Left hindlimb (tissue), 1 donor: ENCODE measurements at regions not wholly inside any gene's neighbourhood (a gene's known extent, or its start where the extent isn't known, plus 50 kb on each side); places are given as distances from the start of the nearest gene placed in this dataset.
"Not testable (repeated sequence)": the region's sequence is repeated elsewhere in the genome, so short reads cannot be mapped to it uniquely, and the experiment has no call there.

Source experiments
- DNase-seq: peaks from one replicate; pipeline ENCODE4 v3.0.0-alpha.2; 2018

DNA sequence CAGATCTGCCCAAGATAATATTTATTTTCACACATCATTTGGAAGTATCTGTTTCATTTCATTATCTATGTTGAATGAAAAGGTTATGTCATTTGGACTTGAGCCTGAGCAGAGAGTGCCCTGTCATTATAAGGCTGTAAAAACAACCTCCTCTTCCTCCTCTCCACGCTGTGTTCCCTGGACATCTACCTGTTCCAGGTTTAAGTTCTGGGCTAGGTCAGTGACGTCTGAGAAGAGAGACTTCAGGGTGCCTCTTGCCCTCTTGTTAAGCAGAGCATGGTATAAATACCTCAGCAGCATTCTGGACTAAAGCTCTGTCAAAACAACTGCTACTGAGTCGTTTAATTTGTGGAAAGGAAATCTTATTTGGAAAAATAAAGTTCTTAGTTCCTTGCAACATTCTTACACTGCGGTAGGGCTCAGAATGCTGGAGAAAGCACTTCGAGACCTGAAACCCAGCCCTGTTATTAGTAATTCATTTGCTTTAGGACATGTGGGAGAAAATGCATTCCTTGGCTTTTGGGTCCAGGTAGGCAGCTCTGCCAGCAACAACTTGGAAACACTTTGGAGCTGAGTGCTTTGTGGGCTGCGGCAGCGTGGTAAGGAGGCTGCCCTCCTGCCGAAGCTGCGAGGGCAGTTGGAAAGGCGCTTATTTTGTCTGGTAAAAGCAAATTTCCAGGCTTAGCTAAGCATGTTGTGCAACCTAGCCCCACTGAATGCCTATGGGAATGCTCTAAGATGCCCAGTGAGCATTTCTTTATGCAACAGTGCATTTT lies 91.8 kb upstream of the NEDD4L start:
- peak; percentile 36 for DNase-seq

DNA sequence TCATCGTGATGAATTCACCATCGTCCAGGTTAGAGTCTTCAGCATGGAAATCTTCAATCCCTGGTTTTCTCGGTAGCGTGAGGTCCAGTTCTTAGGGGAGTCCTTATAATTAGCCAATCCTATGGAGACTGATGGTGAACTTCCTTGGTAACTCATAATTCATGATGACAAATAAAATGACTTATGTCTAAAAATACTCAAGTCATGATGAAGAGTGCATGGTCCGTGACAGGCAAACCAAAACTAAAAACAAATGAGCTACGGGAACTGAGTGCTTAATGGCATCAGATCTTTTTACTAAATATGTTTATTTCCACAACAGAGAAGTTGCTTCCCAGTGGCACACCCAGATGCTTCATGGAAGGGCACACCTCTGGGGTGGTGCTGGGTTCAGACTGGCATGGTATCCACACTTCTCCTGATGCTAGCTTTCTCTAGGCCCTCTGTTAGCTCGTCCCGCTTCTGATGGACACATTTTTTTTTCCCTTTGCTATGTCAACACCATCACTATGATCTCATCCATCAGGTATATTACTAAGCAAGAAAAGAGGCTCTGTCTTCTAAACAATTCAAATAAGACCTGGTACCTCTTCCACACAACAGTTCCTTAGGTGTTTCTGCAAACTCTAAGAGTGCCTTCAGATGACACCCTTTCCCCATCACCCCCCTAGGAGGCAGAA lies 92.8 kb upstream of the NEDD4L start:
- DNase-seq, result no peak

GRCh38 chr18:57950542-57950941 lies 93.5 kb upstream of the NEDD4L start:
- no peak for DNase-seq

GRCh38 chr18:57949335-57949734 lies 94.7 kb upstream of the NEDD4L start:
- DNase-seq, result not testable (repeated sequence)

DNA sequence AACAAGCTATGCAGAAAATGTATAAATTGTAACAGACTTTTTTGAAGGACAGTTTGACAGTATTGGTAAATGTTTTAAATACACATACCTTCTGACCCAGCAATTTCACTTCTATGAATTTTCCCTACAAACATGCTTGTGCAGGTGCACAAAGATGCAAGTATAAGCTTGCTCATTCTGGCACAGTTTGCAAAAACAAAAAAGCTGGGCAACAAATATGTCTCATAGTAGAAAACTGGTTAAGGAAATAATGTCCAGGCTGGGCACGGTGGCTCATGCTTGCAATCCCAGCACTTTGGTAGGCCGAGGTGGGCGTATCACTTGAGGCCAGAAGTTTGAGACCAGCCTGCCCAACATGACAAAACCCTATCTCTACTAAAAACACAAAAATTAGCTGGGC lies 96.9 kb upstream of the NEDD4L start:
- no peak for DNase-seq

DNA sequence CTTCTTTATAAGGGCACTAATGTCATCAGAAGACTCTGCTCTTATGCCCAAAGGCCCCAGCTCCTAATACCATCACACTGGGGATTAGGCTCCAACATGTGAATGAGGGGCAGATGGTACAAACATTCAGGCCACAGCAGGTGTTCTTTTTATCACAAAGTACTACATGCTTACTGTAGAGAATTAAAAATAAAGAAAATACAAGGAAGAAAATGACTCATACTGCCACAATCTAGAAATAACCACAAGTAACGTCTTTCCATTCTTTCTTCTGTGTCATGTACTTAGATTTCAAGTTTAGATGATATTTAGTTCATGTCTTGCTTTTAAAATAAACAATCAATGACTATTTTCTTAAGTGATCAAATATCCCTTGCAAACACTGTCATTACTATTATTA lies 100.3 kb upstream of the NEDD4L start:
- no peak for DNase-seq

DNA sequence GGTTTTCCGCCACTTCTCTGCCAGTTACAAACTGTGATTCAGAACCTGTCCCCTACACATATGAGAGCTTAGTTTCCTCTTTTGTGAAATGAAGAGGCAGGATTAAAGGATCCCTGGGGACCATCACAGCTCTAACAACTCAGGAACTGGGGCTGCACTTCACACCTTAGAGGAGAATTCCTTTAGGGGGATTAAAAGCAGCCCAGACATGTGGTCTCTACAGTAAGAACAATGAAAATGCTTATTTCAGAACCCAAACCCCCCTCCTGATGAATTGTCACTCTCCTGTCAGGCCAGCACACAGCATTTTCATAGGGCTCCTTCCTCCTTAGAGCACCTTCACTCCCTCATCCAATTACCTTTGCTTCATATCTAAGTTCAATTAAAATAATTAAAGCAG lies 101.5 kb upstream of the NEDD4L start:
- DNase-seq, result no peak

DNA sequence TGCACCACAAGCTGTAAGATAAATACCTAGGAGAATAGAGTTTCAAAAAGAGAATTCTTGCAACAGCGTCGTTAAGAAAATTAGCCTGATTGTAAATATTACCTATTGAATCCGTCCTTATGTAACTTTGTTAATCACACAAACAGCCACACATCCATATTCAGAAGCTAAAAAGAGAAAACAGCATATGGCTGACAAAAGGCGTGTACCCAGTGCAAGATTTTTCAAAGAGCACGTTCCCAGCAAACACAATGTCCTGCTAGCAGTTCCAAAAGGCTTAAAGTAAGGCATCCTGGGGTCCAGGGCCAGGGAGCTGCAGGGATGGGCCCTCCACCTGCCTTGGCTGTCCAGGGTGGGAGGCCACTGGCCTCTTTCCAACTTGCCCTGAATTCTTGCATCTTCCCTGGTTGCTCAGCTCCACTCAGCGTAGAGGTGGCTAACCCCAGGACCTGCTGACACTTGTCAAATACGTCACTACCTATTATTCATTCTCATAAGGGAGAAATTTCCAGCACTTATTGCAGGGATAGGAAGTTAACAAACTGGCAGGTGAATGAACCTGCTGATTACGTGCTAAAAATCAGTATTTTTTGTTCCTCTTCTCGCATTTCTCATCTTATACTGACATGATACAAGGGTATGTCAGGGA lies 102.1 kb upstream of the NEDD4L start:
- no peak for DNase-seq

GRCh38 chr18:57940166-57940660 lies 103.8 kb upstream of the NEDD4L start:
- DNase-seq, result no peak

- not testable (repeated sequence) for DNase-seq
These were observed 109.7 kb upstream of the NEDD4L start for GRCh38 chr18:57934375-57934774.

- DNase-seq, result no peak
These were observed 113.0 kb upstream of the NEDD4L start for GRCh38 chr18:57931038-57931437.

GRCh38 chr18:57930476-57930875 lies 113.5 kb upstream of the NEDD4L start:
- no peak for DNase-seq

DNA sequence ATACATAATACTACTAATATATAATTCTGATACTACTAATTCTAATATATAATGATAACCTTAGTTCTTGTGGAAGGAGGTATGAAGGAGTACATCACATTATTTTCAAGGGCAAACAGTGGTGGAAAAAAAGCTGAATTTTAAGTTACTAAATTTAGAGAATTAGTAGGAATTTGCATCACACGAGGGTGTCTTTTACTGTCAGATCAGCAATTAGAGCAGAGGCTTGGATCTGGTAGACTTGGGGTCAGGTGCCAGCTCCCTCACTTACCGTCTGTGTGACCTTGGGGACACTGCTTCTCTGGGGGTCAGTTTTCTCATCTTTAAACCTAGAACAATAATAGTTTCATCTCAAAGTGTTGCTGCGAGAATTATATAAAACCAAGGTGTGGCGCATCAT lies 114.1 kb upstream of the NEDD4L start:
- no peak for DNase-seq

GRCh38 chr18:57928466-57928865 lies 115.6 kb upstream of the NEDD4L start:
- no peak for DNase-seq

DNA sequence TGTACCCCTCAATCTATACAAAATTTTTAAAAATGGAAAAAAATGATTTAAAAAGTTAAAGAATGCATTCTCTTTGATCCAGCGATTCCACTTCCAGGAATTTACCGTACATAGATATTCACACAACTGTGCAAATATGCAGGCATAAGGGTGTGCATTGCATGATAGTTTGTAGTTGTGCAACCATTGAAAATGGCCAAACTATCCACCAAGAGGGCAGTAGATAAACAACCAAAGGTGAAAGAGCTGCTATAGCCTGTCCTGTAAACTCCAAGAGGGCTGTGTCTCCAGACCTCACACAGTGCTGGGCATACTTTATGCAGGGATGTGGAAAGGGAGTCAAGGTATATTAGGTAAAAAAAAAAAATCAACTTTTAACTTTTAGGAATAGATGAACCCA lies 116.5 kb upstream of the NEDD4L start:
- no peak for DNase-seq

DNA sequence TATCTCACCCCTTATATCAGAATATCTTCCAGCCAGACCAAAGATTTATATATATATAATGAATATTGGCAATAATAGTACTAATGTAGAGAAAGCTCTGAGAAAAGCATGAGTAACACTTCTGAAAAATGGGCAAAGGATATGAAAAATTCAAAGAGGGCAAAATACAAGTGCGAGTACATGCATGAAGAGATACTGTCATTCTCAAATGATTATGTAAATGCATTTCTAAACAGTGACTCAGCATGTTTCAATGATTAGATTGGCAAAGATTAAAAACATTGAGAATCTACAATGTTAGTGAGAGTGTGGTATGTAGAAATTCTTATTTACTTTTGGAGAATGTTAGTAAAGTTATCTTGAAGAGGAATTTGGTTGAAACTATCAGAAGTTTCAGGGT lies 118.3 kb upstream of the NEDD4L start:
- no peak for DNase-seq

GRCh38 chr18:57923611-57924010 lies 120.4 kb upstream of the NEDD4L start:
- DNase-seq, result no peak

- no peak for DNase-seq
These were observed 119.8 kb upstream of the ATP8B1 start for GRCh38 chr18:57922885-57923284.

DNA sequence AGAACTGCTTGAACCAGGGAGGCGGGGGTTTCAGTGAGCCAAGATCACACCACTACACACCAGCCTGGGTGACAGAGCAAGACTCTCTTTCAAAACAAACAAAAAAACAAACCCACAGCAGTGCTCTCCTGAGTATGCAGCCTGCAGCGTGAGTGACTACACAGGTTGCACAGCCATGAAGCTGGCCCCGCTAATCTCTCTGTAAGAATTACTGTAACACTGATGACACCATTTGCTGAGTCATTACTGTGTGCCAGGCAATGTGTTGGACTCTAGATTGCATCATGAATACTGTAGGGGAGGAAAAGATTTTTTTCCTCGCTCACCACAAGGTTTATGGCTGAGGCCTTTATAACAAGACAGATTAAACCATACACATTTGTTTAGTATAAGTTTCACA lies 118.6 kb upstream of the ATP8B1 start:
- DNase-seq, result no peak

GRCh38 chr18:57920036-57920435 lies 116.9 kb upstream of the ATP8B1 start:
- no peak for DNase-seq

- no peak for DNase-seq
These were observed 115.5 kb upstream of the ATP8B1 start for GRCh38 chr18:57918601-57919000.

- DNase-seq, result no peak
These were observed 113.6 kb upstream of the ATP8B1 start for GRCh38 chr18:57916684-57917083.

DNA sequence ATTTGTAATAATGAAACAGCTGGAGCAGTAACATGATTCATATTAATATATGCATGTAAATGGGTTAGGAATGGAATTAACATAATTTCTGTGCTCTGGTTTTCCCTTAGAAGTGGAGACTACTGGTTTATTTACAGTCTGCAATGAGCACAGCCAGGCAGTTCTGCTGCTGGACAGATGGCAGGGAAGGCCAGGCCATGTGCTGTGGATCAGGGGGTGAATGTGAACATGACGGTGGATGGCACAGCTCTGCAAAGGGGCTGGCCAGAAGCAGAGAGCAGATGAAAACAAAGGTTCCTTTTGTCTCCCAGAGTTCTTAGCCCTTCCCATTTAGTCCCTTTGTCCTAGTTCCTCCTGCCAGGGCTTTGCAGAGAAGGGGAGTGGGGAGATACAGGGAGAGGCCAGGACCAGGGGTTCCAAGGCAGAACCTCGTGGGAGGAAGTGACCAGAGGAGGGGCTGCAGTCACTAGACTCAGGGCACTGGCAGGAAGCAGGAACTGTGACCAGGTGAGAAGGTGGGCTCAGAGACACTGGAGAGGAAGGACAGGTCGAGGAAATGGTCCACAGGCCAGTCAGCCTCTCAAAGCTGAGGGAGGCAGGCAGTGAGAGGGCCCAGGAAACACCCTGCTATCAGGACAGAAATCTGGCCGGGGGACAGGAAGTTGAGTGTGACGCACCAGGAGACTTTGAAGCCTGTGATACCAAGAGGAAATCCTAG lies 112.9 kb upstream of the ATP8B1 start:
- peak; percentile 54 for DNase-seq
